GM12878 (cell line): ENCODE measurements at regions not wholly inside any gene's neighbourhood (a gene's known extent, or its start where the extent isn't known, plus 50 kb on each side); places are given as distances from the start of the nearest gene placed in this dataset.

ENCODE experiments used
- ATAC-seq: fragments of 200-7000 bp; cut with Tn5 transposase; 3 replicates; pipeline ENCODE4 v1.9.1; 2020; ENCODE audit warnings: mild to moderate bottlenecking, moderate library complexity
- BruUV-seq: library from RNA; stranded (reverse); fragments of 400-500 nt; replicated peaks from 2 replicates; lab custom pipeline; 2021; lab: Mats Ljungman, UMichigan
- CTCF ChIA-PET: fragments of 300-600 bp; sonication (Branson Sonifier 250); formaldehyde crosslinking; extraction: SDS; loops from one replicate; lab custom pipeline; 2021; ENCODE audit warnings: inconsistent platforms; lab: Yijun Ruan, JAX
- POLR2A ChIA-PET: fragments of 350-600 bp; formaldehyde crosslinking; extraction: SDS; loops from one replicate; lab custom pipeline; 2021; ENCODE audit warnings: inconsistent platforms; lab: Charles Lee
- RAD21 ChIA-PET: fragments of 300-600 bp; sonication (Branson Sonifier 250); formaldehyde crosslinking; loops from one replicate; lab custom pipeline; 2023; ENCODE audit warnings: antibody characterized with exemption; ENCODE audit not compliant: unreplicated experiment; lab: Charles Lee
- SMC1A ChIA-PET: fragments of 300-600 bp; sonication (Branson Sonifier 250); formaldehyde crosslinking; loops from one replicate; lab custom pipeline; 2023; ENCODE audit not compliant: unreplicated experiment, uncharacterized antibody; lab: Charles Lee
- DNase-seq: peaks from one replicate; pipeline ENCODE4 v3.0.0-alpha.2; 2011; ENCODE audit warnings: low read depth, low spot score
- FAIRE-seq: peaks from 3 replicates; lab custom pipeline; 2011; peaks lifted over from hg19 to GRCh38; lab: Jason Lieb, UNC
- H2AFZ ChIP-seq: 2 replicates; pipeline ENCODE4 v1.6.0; 2011; ENCODE audit warnings: low read depth, low read length, control low read depth; ENCODE audit not compliant: control insufficient read depth
- H3K27ac ChIP-seq: 2 replicates; pipeline ENCODE4 v1.5.1; 2011; ENCODE audit warnings: control low read depth; ENCODE audit not compliant: control insufficient read depth, insufficient read depth
- H3K27me3 ChIP-seq, 2 experiments: replicated peaks in 1 of 2; 2 replicates each; pipeline versions ENCODE4 v1.6.0 to v1.6.1; 2011; ENCODE audit warnings: low read length in 1 of 2; ENCODE audit not compliant: control insufficient read depth in 2 of 2, insufficient read depth in 2 of 2
- H3K36me3 ChIP-seq, 2 experiments: 2 replicates each; pipeline ENCODE4 v1.5.1; 2011; ENCODE audit warnings: low read length in 1 of 2; ENCODE audit not compliant: control insufficient read depth in 2 of 2, insufficient read depth in 2 of 2
- H3K4me1 ChIP-seq: 2 replicates; pipeline ENCODE4 v1.6.1; 2011; ENCODE audit warnings: mild to moderate bottlenecking, low read length, moderate library complexity, mixed read lengths; ENCODE audit not compliant: control insufficient read depth, insufficient read depth
- H3K4me2 ChIP-seq: 2 replicates; pipeline ENCODE4 v1.6.0; 2011; ENCODE audit warnings: control low read depth; ENCODE audit not compliant: control insufficient read depth, insufficient read depth
- H3K4me3 ChIP-seq: fragments of 200-600 bp; sonication (generic); 2 replicates; pipeline ENCODE4 v1.5.1; 2016
- H3K79me2 ChIP-seq: 2 replicates; pipeline ENCODE4 v1.6.0; 2011; ENCODE audit warnings: low read length; ENCODE audit not compliant: control insufficient read depth, insufficient read depth
- H3K9ac ChIP-seq: 2 replicates; pipeline ENCODE4 v1.8.0; 2011; ENCODE audit warnings: low read length, control low read depth, mixed read lengths; ENCODE audit not compliant: control insufficient read depth, insufficient read depth
- H3K9me3 ChIP-seq: replicated peaks from 3 replicates; pipeline ENCODE4 v1.5.1; 2011; ENCODE audit warnings: mild to moderate bottlenecking, low read length; ENCODE audit not compliant: control insufficient read depth, insufficient read depth
- H4K20me1 ChIP-seq: 2 replicates; pipeline ENCODE4 v1.6.0; 2011; ENCODE audit not compliant: control insufficient read depth, insufficient read depth
- ATF2 ChIP-seq: IDR thresholded peaks from 2 replicates; pipeline ENCODE4 v1.6.1; 2012; ENCODE audit warnings: low read length, inconsistent platforms
- ATF7 ChIP-seq: fragments of 450-650 bp; IDR thresholded peaks from 2 replicates; pipeline ENCODE4 v1.6.1; 2016; ENCODE audit warnings: low read depth, mild to moderate bottlenecking
- BCL11A ChIP-seq: IDR thresholded peaks from 2 replicates; pipeline ENCODE4 v1.6.1; 2011; ENCODE audit warnings: low read depth, low read length
- CBFB ChIP-seq: IDR thresholded peaks from 2 replicates; pipeline ENCODE4 v1.6.1; 2016; ENCODE audit warnings: antibody characterized with exemption, low read depth
- E2F4 ChIP-seq: IDR thresholded peaks from 2 replicates; pipeline ENCODE4 v1.6.1; 2012; ENCODE audit warnings: low read depth, low read length, improper control_type of control experiment
- FOXM1 ChIP-seq: IDR thresholded peaks from 2 replicates; pipeline ENCODE4 v1.6.1; 2012; ENCODE audit warnings: low read depth, mild to moderate bottlenecking, inconsistent platforms, low read length, moderate library complexity
- GATAD2B ChIP-seq: fragments of 450-650 bp; conservative IDR thresholded peaks from 2 replicates; pipeline ENCODE4 v1.6.1; 2017; ENCODE audit warnings: low read depth, mild to moderate bottlenecking, moderate library complexity
- JUND ChIP-seq: IDR thresholded peaks from 2 replicates; pipeline ENCODE4 v1.6.1; 2012; ENCODE audit warnings: low read depth, mild to moderate bottlenecking, low read length, improper control_type of control experiment, moderate library complexity
- MEF2B ChIP-seq: fragments of 450-650 bp; IDR thresholded peaks from 2 replicates; pipeline ENCODE4 v1.6.1; 2018; ENCODE audit warnings: mild to moderate bottlenecking, moderate library complexity; ENCODE audit not compliant: partially characterized antibody, poor library complexity, severe bottlenecking
- MLLT1 ChIP-seq: fragments of 450-650 bp; IDR thresholded peaks from 2 replicates; pipeline ENCODE4 v1.6.1; 2016; ENCODE audit warnings: mild to moderate bottlenecking
- RAD21 ChIP-seq: IDR thresholded peaks from 2 replicates; pipeline ENCODE4 v1.6.1; 2011; ENCODE audit warnings: mild to moderate bottlenecking, low read depth, low read length, moderate library complexity; ENCODE audit not compliant: insufficient read depth
- SMC3 ChIP-seq: IDR thresholded peaks from 2 replicates; pipeline ENCODE4 v1.6.1; 2011; ENCODE audit warnings: low read length, improper control_type of control experiment, borderline replicate concordance
- TARDBP ChIP-seq: IDR thresholded peaks from 2 replicates; pipeline ENCODE4 v1.6.1; 2016; ENCODE audit warnings: borderline replicate concordance
- ZBED1 ChIP-seq: IDR thresholded peaks from 2 replicates; pipeline ENCODE4 v1.6.1; 2016; ENCODE audit warnings: borderline replicate concordance
- WGBS: methylation state at CpG from one replicate; pipeline ENCODE4 v1.1.6; 2016; ENCODE audit warnings: low lambda C conversion rate; ENCODE audit not compliant: insufficient replicate concordance, insufficient coverage; ENCODE audit errors: missing lambda C conversion rate; 5-methylcytosine and 5-hydroxymethylcytosine counted together
- in situ Hi-C: fragments of 300-500 bp; cut with MboI; formaldehyde crosslinking; loops from 9 replicates; pipeline ENCODE4 v1.14.3; 2018; ENCODE audit warnings: mixed read lengths
- intact Hi-C: fragments of 100-400 bp; cut with micrococcal nuclease; formaldehyde crosslinking; loops from one replicate; pipeline ENCODE4 v1.14.2; 2022; ENCODE audit not compliant: unreplicated experiment

- no peak for TF ChIP-seq E2F4
- TF ChIP-seq ATF2 = no peak
- no peak for TF ChIP-seq GATAD2B
- no peak for TF ChIP-seq FOXM1
- no peak for TF ChIP-seq BCL11A
- no peak for TF ChIP-seq ZBED1
Observed at GRCh38 chr2:122980671-122981070, 1044.4 kb upstream of the CNTNAP5 start (continued).

- TF ChIP-seq JUND (no peak), CBFB (no peak), RAD21 (no peak), MLLT1 (no peak), TARDBP (no peak), SMC3 (no peak), MEF2B (no peak), ATF7 (no peak)
- TF ChIP-seq, all 136 proteins: peak for 0
- ChIA-PET CTCF (no interaction called here), SMC1A (no interaction called here), RAD21 (no interaction called here), POLR2A (no interaction called here)
- DNase-seq = no peak
- Histone ChIP-seq H3K4me1 (no peaks in the 10 kb centered on the region), H3K27ac (no peak overlapping the region), H3K9ac (no peak overlapping the region), H3K79me2 (no peaks in the 10 kb centered on the region), H3K4me3 (no peak overlapping the region), H3K9me3 (no peaks in the 10 kb centered on the region), H3K27me3 (no peaks in the 10 kb centered on the region), H3K4me2 (no peak overlapping the region), H4K20me1 (no peaks in the 10 kb centered on the region), H3K36me3 (no peaks in the 10 kb centered on the region), H2AFZ (no peak overlapping the region)
- ATAC-seq = no peak
- 0% methylated on average over 1 of the region's 1 CpG for WGBS
- intact Hi-C loops = no loop called here
- in situ Hi-C loops = no loop called here
- BruUV-seq = no TSS peak
- FAIRE-seq = no peak
Observed at GRCh38 chr2:122982936-122983335, 1042.2 kb upstream of the CNTNAP5 start.
